ENCODE measurements at regions not wholly inside any gene's neighbourhood (a gene's known extent, or its start where the extent isn't known, plus 50 kb on each side); places are given as distances from the start of the nearest gene placed in this dataset.

GRCh38 chr6:110035321-110035720, 57.2 kb downstream of the GPR6 start:
- TF ChIP-seq POLR2A (IDR thresholded peaks at IDR 0.05; ENCODE audit: low read depth, low read length) (no peak), POLR2AphosphoS5 (IDR thresholded peaks at IDR 0.05; ENCODE audit: low read depth, low read length) (no peak), TAF1 (IDR thresholded peaks at IDR 0.05; ENCODE audit: low read depth, low read length) (no peak)
